ENCODE measurements at regions not wholly inside any gene's neighbourhood (a gene's known extent, or its start where the extent isn't known, plus 50 kb on each side); places are given as distances from the start of the nearest gene placed in this dataset.
"Not testable (repeated sequence)": the region's sequence is repeated elsewhere in the genome, so short reads cannot be mapped to it uniquely, and the experiment has no call there.

DNA sequence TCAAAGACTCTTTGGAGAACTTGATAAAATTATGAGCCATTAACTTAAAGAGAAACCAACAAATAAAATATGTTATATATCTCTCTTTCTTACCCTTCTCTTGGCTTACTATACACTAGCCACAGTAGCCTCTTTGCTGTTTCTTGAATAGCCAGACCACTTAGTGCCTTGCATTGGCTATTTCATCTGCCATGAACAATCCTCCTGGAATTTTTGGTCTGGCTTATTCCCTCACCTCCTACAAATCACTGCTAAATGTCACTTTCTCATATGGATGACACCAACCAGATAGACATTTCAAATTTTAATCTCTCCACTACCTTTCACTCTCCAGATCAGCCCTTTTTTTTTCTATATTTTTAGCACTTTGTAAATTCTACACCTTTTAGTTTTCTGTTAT lies 1581.7 kb downstream of the EFNA5 start:
- FAIRE-seq, result no peak

GRCh38 chr5:106088462-106088861 lies 1582.3 kb downstream of the EFNA5 start:
- no peak for FAIRE-seq

- FAIRE-seq, result no peak
Observed at GRCh38 chr5:106086352-106086751, 1584.4 kb downstream of the EFNA5 start.

DNA sequence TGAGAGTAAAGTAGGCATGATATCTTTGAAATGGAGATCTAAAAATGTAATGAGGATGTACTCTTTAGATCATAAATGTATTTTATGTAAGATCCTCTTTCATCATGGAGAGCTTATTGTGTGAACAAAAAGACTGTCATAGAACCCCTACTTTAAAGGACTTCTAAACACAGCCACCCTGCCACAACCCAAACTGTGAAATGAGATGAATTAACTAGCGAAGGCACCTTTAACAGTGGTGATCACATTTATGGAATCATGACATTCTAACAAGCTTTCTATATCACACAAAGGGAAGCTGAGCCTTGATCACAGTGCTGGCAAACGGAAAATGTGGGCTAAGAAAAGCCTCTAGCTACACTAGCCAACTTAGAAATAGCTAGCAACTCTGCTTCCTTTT lies 1585.2 kb downstream of the EFNA5 start:
- FAIRE-seq, result no peak

DNA sequence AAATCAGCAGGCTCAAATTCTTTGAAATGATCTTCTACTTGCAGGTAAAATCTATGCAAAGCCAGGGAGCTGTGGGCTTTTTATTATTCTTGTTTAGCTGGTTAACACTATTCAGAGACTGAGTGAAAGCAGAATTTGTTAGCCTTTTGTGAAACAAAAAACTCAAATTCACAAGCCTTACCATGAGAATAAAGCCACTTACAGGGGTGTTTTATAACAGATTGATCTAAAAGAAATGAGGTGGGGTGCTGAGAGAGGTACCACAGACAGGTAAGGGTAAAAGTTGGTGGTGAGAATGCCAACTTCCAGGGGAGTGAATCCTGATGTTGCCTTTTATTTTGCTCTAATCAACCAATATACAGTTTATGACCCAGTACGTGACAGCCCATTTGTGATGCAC lies 1585.6 kb downstream of the EFNA5 start:
- no peak for FAIRE-seq

DNA sequence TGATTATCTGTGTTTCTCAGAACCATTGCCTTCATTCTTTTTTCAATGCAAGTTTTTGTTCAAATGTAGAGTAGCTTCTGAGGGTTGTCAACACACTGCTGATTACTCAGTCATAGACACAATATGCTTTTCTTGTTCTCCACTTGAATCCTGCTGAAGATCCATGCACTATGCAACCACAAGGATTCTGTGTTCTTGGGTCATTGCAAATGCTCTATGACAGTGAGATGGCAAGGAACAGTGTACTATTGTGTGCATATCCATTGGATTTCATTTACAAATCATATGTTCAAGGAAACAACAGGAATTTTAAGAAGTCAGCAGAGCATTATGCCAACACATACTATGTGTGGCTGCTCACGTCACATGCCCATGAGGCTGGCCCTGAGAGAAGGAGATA lies 1590.2 kb downstream of the EFNA5 start:
- no peak for FAIRE-seq

DNA sequence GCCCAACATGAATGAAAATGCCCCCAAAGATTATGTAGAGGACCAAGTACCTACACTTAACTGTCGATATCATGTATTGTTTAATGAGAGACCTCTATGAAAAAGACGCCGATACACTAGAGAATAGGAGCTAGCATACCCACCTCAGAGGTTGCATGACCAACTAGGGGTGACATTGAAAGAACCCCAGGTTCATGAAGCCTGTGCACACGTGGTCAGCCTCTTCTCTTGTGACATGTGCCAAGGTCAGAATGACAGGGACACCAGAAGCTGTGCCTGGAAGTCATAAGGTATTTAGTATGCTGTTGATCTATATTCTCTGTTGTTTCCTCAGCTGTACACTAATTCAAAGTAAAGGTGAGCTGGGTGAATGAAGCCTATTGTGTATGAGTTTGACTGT lies 1594.1 kb downstream of the EFNA5 start:
- FAIRE-seq, result no peak

DNA sequence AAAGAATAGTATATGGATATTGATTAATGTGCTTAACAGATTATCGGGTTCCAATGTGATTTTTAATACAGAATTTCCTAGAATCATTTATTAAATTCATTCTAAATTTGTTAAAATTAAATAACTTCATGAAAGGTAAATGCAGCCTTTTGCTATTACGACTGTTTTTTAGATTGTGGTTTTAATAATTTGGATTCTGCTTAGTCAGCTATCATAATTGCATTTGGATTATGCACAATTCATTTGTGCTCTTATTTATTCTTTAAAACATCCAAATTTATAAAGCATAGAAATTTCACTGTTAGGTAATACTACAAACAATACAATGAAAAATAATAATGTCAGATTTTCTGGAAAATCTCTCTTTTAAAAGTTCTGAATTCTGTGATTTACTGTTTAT lies 1598.5 kb downstream of the EFNA5 start:
- FAIRE-seq, result no peak

DNA sequence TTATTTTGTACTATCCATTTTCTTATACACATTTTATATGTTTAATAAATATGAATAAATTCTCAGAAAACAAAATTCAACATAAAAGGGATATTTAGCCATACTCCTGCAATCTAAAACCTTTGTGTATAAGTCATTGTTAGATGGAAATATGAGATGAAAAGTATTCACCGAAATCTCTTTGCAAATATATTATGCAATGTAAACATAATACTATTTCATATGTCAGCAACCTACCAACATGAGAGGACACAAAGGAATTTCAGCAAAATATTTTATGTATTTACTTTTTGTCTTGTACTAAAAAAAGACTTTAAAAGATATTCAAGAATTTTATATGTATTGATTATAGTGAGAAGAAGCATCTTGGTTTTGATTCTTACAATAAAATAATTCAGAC lies 1623.4 kb downstream of the EFNA5 start:
- FAIRE-seq, result peak; percentile 51

DNA sequence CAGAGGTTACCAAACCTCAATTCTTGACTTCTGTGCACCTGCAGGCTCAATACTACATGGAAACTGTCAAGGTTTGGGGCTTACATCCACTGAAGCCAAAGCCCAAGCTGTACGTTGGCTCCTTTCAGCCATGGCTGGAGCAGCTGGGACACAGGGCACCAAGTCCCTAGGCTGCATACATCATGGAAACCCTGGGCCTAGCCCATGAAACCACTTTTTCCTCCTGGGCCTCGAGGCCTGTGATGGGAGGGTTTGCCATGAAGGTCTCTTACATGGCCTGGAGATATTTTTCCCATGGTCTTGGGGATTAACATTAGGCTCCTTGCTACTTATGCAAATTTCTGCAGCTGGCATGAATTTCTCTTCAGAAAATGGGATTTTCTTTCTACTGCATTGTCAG lies 1638.7 kb downstream of the EFNA5 start:
- FAIRE-seq, result not testable (repeated sequence)

DNA sequence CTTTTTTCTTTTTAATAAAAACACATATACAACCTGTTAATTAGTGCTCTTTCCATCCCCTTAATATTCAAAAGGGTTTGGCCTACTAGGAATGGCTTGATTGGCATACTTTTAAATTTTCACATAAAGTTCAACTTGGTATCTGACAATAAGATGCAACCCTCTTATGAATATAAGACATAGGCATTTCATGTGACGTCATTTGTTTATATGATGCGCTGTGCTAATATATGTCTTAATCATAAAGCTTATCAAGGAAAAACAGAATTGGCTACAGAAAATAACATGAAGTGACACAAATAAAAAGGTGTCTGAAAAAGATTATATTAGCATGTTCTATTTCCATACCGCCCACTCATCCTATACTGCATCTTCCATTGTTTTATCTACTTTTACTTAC lies 1642.4 kb downstream of the EFNA5 start:
- FAIRE-seq, result no peak

DNA sequence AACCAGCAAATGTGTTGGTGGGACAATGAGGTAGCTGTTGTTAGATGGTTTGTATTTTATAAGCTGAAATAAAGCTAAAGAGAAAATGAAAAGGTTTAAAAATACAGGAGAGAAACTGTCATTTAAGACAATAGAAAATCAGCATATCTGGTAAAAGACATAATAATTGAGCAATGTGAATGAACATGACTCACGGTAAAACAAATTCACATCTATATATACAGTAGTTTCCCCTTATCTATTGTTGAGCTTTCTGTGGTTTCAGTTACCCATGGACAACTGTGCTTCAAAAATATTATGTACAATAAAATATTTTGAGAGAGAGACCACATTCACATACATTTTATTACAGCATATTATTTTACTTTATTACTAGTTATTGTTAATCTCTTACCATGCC lies 1649.8 kb downstream of the EFNA5 start:
- FAIRE-seq, result no peak

- no peak for FAIRE-seq
Observed at GRCh38 chr5:106019261-106019660, 1651.5 kb downstream of the EFNA5 start.

DNA sequence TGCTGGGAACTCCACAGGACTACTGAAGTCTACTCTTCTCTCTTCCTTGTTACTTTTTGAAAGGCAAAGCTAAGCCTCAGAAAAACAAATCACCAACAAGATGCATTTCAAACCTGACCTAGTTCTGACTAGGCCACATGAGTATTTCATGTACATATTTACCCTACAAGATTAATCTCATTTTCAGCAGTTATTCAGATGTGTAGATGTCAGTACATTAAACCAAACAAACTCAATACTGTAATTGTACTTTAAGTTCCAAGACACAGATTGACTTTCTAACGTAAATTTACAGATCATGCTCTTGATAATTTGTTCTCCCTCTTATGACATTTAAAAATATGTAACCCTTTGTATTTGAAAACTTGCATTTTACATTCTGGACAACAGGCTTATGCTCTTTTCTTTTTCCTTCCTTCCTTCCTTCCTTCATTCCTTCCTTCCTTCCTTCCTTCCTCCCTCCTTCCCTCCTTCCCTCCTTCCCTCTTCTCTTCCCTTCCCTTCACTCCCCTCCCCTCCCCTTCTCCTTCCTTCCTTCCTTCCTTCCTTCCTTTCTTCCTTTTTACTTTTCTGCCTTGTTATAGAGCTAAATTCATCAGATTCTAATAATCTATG lies 1653.4 kb downstream of the EFNA5 start:
- FAIRE-seq, result no peak

DNA sequence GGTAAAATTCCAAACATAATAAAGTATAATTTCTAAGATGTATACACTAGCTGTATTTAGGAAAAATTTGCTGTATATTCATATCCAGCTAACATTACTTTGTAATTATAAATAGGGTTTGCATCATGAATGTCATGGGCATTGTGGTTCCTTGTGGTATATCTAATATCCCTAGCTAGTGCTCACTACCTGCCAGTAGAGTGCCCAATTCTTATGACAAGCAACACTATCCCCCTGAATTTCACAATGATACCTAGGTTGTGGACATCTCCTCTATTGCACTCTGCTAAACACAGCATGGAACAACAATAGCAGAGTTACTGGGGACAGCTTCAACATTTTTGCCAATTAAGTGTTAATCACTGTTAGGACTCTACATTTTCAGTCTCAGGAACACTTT lies 1656.5 kb downstream of the EFNA5 start:
- FAIRE-seq, result no peak

- FAIRE-seq, result no peak
Observed at GRCh38 chr5:106006242-106006641, 1664.5 kb downstream of the EFNA5 start.

- FAIRE-seq, result not testable (repeated sequence)
Observed at GRCh38 chr5:105998991-105999390, 1671.7 kb downstream of the EFNA5 start.

DNA sequence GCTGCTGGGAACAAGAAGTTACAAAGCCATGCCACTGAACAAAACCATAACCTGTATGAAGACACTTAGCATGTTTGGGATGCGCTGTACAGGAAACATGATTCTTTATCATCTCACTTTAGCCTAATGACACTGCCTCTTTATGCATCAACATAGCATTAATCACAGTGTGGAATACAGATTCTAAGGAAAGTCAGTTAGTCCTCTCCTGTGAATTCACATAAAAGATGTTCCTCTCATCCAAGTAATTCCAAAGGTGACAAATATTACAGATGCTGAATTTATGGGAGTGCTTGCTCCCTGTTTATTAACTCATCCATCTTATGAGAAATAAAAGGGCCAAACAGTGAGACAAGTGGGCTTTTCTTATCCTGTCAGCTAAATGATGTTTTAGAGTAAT lies 1677.7 kb downstream of the EFNA5 start:
- FAIRE-seq, result no peak

DNA sequence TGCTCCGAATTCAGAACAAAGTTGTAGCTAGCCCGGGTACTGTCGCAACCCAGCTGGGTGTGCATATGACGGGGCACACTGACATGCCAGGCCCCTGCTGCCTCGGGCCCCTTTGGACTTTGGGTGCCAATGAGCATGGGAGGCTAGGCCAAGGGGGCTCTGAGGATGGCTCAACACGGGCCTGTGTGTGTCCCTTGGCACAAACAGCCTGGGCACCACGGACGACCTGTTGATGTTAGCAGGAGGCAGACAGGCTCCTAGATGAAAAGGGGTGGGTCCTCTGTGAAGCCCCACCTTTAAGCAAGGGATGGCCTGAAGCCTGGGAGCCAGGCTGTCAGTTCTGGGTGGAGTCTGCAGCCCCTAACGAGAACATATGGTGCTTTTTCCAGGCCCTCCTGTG lies 1688.2 kb downstream of the EFNA5 start:
- FAIRE-seq, result no peak

- FAIRE-seq, result no peak
Observed at GRCh38 chr5:105978011-105978410, 1692.7 kb downstream of the EFNA5 start.

DNA sequence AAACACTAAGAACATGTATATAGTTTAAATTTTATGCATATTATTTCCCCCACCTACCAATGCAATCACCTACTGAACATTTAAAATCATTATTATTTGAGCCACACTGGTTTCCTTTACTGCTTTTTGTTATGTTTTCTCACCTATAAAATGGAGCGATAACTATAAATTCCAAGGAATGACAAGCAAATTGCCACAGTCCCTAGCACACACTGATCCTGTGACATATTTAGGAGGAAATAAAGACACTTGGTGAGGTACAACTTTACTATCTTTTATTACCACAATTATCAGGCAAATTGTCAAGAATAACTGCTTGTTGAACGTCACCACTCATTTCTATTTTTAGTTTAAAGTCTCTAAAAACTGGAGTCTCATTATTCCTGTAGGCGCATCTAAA lies 1693.6 kb downstream of the EFNA5 start:
- no peak for FAIRE-seq

GRCh38 chr5:105970919-105971318 lies 1699.8 kb downstream of the EFNA5 start:
- no peak for FAIRE-seq

DNA sequence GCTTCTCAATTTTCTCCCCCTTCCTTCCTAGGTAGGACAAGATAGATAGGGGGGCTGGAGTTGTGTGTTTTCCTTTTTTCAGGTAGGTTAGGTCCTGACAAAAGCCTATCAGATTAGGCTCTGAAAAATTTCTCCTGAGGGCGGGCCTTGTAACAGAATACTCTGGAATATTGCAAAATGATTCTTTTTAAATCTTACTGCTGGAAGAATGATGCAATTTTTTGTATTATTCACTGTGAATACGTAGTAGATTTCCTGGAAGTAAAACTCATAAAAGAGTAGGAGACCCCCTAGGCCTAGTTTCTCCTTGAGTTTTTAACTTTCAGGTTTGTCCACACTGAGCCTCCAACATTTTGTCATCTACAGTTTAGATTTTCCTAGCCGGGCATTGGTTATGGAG lies 1701.8 kb downstream of the EFNA5 start:
- FAIRE-seq, result no peak

DNA sequence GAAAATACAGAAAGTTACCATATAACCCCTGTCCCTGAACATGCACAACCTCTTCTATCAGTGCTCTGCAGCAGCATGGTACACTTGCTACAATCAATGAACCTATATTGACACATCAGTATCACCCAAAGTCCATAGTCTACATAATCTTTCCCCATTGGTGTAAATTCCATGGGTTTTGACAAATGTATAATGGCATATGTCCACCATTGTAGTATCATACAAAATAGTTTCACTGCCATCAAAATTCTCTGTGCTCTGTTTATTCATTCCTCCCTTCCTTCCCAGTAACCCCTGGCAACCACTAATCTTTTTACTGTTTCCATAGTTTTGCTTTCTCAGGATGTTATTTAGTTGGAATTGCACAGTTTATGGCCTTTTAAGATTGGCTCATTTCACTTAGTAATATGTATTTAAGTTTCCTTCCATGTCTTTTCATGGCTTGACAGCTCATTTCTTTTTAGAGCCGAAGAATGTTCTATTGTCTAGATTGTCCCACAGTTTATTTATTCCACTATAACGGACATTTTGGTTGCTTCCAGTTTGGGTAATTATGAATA lies 1707.0 kb downstream of the EFNA5 start:
- no peak for FAIRE-seq

DNA sequence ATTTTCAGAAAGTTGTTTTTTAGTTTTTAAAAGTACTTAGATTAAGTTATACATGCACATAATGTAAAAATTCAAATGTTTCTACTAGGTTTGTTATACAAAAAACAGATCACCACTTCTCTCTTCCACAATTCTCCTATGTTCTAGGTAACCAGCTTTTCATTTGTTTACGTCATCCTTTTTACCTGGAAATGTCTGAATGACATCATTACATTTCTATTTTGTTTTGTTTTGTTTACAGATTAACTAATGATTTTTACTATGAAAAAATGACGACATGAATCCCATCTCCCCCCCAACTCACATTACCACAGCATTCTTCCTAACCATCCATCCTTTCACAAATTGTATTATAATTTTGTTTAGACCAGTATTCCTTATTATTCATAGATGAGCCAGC lies 1709.2 kb downstream of the EFNA5 start:
- no peak for FAIRE-seq

Data from colon (tissue), 2 donors.